Loucy (cell line): ENCODE measurements at regions not wholly inside any gene's neighbourhood (a gene's known extent, or its start where the extent isn't known, plus 50 kb on each side); places are given as distances from the start of the nearest gene placed in this dataset.

Experiments
- H2AFZ ChIP-seq: fragments of 200-600 bp; sonication (generic); 2 replicates; pipeline ENCODE4 v1.6.0; 2016; ENCODE audit warnings: antibody characterized with exemption, mild to moderate bottlenecking, low read length, moderate library complexity
- H3F3A ChIP-seq: fragments of 200-600 bp; 2 replicates; pipeline ENCODE4 v1.6.0; 2016; ENCODE audit warnings: antibody characterized with exemption, low read depth, mild to moderate bottlenecking
- H3K27me3 ChIP-seq: fragments of 200-600 bp; sonication (generic); 2 replicates; pipeline ENCODE4 v1.6.1; 2014; ENCODE audit warnings: low read length, mild to moderate bottlenecking; ENCODE audit not compliant: insufficient read depth, poor library complexity, severe bottlenecking
- H3K36me3 ChIP-seq: fragments of 200-600 bp; sonication (generic); 2 replicates; pipeline ENCODE4 v1.6.1; 2016; ENCODE audit warnings: low read length; ENCODE audit not compliant: insufficient read depth
- H3K4me1 ChIP-seq: fragments of 200-600 bp; sonication (generic); 2 replicates; pipeline ENCODE4 v1.5.1; 2014; ENCODE audit warnings: low read length, mild to moderate bottlenecking; ENCODE audit not compliant: insufficient read depth, poor library complexity, severe bottlenecking
- H3K4me2 ChIP-seq: fragments of 200-600 bp; sonication (generic); 2 replicates; pipeline ENCODE4 v1.6.0; 2014; ENCODE audit warnings: antibody characterized with exemption, low read length, low read depth, mild to moderate bottlenecking; ENCODE audit not compliant: poor library complexity, severe bottlenecking
- H3K4me3 ChIP-seq: fragments of 200-600 bp; sonication (generic); 2 replicates; pipeline ENCODE4 v1.5.1; 2014; ENCODE audit warnings: low read length, mild to moderate bottlenecking, mixed read lengths; ENCODE audit not compliant: poor library complexity, severe bottlenecking
- H3K79me2 ChIP-seq: fragments of 200-600 bp; sonication (generic); 2 replicates; pipeline ENCODE4 v1.6.1; 2014; ENCODE audit warnings: low read length; ENCODE audit not compliant: insufficient read depth
- H3K9ac ChIP-seq: fragments of 200-600 bp; sonication (generic); 2 replicates; pipeline ENCODE4 v1.6.0; 2014; ENCODE audit warnings: mild to moderate bottlenecking, low read depth, low read length, moderate library complexity; ENCODE audit not compliant: poor library complexity, severe bottlenecking
- H3K9me2 ChIP-seq: fragments of 200-600 bp; sonication (generic); replicated peaks from 2 replicates; pipeline ENCODE4 v1.6.1; 2016; ENCODE audit warnings: low read depth, low read length, mixed read lengths
- H3K9me3 ChIP-seq: fragments of 200-600 bp; sonication (generic); 2 replicates; pipeline ENCODE4 v1.6.1; 2014; ENCODE audit warnings: mild to moderate bottlenecking, antibody characterized with exemption, low read length, low read depth; ENCODE audit not compliant: insufficient read depth
- H4K20me1 ChIP-seq: fragments of 200-600 bp; sonication (generic); 2 replicates; pipeline ENCODE4 v1.6.0; 2014; ENCODE audit warnings: antibody characterized with exemption, low read length, mild to moderate bottlenecking; ENCODE audit not compliant: insufficient read depth, poor library complexity, severe bottlenecking
- CTCF ChIP-seq: fragments of 200-600 bp; sonication (generic); conservative IDR thresholded peaks from 2 replicates; pipeline ENCODE4 v1.5.1; 2014; ENCODE audit warnings: mild to moderate bottlenecking, antibody characterized with exemption, low read length
- EZH2phosphoT487 ChIP-seq: fragments of 200-600 bp; IDR thresholded peaks from 2 replicates; pipeline ENCODE4 v1.6.1; 2018; ENCODE audit warnings: antibody characterized with exemption, mild to moderate bottlenecking, moderate library complexity, borderline replicate concordance

DNA sequence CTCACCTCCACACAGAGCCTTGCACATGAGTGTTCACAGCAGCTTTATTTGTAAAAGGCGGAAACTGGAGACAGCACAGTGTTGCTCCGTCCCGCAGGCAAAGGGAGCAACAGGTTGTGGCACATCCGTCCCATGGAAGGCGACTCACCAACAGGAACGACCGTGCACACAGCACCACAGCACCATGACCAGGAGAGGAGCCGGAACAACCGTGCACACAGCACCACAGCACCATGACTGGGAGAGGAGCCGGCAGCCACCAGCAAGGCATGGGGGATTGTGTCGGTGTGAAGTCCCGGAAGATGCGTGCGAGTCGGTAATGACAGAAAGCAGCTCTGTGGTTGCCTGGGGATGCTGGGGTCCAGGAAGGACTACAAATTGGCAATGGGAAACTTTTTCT is 158.5 kb downstream of the C9orf50 start:
- Histone ChIP-seq H3K79me2 (no peaks in the 10 kb centered on the region), H4K20me1 (no peaks in the 10 kb centered on the region), H3K9me2 (no peaks in the 10 kb centered on the region), H2AFZ (no peak overlapping the region), H3K4me1 (peaks cover 26% of the 10 kb centered on the region), H3F3A (no peaks in the 10 kb centered on the region), H3K4me3 (no peak overlapping the region), H3K4me2 (no peak overlapping the region), H3K27me3 (no peaks in the 10 kb centered on the region), H3K9me3 (no peaks in the 10 kb centered on the region), H3K36me3 (no peaks in the 10 kb centered on the region), H3K9ac (no peak overlapping the region)
- TF ChIP-seq CTCF: no peak
- no peak for TF ChIP-seq EZH2phosphoT487

DNA sequence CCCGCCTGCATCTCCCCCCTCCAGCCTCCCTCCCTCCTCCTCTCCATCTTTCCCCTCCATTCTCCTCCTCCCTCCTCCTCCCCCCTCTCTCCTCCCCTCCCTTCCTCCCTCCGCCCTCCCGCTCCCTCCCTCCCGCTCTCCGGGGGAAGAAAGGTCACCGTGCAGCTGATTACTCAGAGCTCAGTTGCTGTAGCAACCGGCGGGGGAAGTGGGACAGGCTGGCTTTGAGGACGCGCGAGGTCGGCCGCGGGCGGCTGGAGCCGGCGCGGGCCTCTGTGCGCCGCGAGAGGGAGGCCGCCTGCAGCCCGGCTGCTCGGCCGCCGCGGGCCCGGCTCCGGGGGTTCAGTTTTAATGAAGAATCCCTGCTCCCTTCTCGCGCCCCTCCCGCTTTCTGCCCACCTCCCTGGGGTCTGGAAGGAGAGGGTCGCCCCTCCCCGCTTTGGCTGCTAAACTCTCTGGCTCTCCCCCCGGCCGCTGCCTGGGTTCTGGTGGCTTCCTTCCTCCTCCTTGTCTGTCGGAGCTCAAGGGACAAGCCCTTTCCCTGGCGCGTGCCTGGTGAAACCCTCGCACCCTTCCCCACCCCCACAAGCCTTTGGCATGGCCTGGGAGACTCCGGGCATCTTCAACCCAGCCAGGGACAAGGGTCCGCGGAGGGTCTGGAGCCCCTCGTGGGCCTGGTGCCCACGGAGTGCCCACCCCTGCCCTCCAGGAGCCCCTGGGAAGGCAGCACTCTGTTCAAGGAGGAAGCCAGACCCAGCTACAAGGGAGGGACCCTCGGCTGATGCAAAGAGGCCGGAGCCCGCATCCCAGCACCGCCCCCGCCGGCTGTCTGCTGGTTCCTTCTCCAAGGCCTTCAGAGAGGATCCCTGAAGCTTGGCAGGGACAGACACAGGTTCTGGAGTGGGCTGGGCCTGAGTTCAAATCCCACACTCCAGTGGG is 160.3 kb downstream of the C9orf50 start:
- H3K27me3 ChIP-seq: no peaks in the 10 kb centered on the region
- no peaks in the 10 kb centered on the region for H3F3A ChIP-seq
- peak overlapping the region; percentile 93 for H3K4me2 ChIP-seq
- 0 out of 2 replicates have a peak overlapping the region, but pooled peaks have one; percentile 27 for H2AFZ ChIP-seq
- no peaks in the 10 kb centered on the region for H3K79me2 ChIP-seq
- no peaks in the 10 kb centered on the region for H3K36me3 ChIP-seq
- H3K9me3 ChIP-seq: no peaks in the 10 kb centered on the region
- no peaks in the 10 kb centered on the region for H4K20me1 ChIP-seq
- H3K4me3 ChIP-seq: peak overlapping the region; percentile 77
- peak overlapping the region; percentile 90 for H3K9ac ChIP-seq
- H3K4me1 ChIP-seq: peaks cover 26% of the 10 kb centered on the region
- TF ChIP-seq CTCF (no peak), EZH2phosphoT487 (no peak)
- no peaks in the 10 kb centered on the region for H3K9me2 ChIP-seq

DNA sequence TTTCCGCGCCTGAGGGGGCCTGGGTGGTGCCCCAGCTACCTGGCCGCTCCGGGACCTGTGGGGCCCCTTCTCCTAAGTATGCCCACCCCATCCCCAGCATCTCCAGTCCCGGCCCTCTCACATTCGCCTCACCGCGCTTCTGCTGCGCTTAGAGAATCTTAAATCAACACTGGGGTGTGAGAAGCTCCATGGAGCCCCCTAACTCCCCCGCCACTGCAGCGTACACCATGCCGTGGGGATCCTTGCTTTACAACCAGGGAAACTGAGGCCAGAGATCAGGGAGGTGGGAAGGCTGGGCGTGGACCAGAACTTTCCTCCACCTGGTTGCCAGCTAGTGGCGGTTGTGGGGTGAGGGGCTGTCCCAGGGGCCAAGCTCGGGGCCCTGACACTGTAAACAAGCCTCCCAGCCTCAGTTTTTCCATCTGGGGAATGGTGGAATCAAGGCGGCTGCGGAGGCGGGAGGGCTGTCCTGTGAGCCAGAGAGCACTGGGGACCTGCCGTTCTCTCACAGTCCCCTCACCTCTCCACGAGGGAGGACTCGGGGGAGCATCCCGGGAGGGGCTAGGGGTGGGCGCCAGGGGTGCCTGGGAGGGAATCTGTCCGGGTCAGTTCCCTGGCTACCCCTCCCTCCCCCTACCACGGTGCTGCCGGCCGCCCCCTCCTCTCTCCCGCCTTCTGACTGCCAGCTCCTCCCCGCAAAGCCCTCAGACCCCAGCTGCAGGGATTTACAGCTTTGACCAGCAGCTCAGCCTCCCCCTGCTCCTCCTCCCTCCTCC is 161.2 kb downstream of the C9orf50 start:
- no peaks in the 10 kb centered on the region for H4K20me1 ChIP-seq
- H3F3A ChIP-seq: no peaks in the 10 kb centered on the region
- peaks cover 26% of the 10 kb centered on the region for H3K4me1 ChIP-seq
- H3K9me2 ChIP-seq: no peaks in the 10 kb centered on the region
- H3K4me3 ChIP-seq: peak overlapping the region; percentile 21
- peak overlapping the region; percentile 68 for H3K9ac ChIP-seq
- H3K9me3 ChIP-seq: no peaks in the 10 kb centered on the region
- TF ChIP-seq EZH2phosphoT487: no peak
- no peak for TF ChIP-seq CTCF
- H2AFZ ChIP-seq: no peak overlapping the region
- H3K27me3 ChIP-seq: no peaks in the 10 kb centered on the region
- no peaks in the 10 kb centered on the region for H3K79me2 ChIP-seq
- no peaks in the 10 kb centered on the region for H3K36me3 ChIP-seq
- peak overlapping the region; percentile 54 for H3K4me2 ChIP-seq
